ENCODE measurements at regions not wholly inside any gene's neighbourhood (a gene's known extent, or its start where the extent isn't known, plus 50 kb on each side); places are given as distances from the start of the nearest gene placed in this dataset.
"Not testable (repeated sequence)": the region's sequence is repeated elsewhere in the genome, so short reads cannot be mapped to it uniquely, and the experiment has no call there.

DNA sequence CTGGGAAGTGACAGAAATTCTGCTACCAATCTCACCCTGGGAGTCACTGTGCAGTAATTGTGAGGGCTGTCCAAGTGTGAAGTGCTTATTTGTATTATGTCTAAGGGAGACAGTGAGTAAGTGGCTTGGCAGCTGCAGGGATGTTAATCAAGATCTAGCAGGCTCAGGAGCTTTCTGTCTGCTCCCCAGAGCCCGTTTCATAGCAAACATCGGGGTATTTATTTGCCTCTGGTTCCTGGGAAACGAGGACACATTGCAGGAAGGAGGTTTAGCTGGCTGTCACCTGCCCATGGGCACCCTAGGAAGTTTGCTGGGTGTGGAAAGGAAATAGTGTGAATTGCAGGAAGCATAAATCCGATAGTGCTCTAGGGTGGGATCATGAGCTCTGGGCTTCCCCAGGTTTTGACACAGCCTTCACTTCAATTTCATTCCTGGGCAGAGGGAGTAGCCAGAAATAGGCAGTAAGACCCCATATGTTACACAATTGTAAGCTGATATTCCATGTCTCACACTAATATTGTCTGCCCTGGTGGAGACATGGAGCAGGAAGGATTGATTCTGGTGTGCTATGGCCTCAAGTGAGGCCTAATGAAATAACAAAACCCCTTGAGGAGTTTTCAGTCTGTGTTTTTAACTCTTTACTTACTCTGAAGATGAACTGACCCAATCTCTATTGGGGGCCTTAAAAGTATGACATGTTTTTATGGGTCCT lies 74.1 kb upstream of the MITF start:
- H3K27ac ChIP-seq (ENCODE audit: low read depth, low read length): no peak overlapping the region

DNA sequence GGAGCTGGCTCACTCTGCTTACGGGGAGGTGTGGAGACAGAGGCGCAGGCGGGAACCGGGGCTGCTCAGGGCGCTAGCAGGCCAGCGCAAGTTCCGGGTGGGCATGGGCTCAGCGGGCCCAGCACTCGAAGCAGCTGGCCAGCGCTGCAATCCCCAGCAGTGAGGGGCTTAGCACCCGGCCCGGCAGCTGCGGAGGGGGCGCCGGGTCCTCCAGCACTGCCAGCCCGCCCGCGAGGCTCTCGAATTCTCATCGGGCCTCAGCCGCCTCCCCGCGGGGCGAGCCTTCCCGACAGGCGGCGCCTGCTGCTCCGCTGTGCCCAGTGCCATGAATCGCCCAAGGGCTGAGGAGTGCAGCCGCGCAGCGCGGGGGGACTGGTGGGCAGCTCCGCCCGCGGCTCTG lies 78.6 kb upstream of the MITF start:
- no peak overlapping the region for H3K27ac ChIP-seq (ENCODE audit: low read depth, low read length)
- POLR2A ChIA-PET: no interaction called here
- peaks cover 17% of the 10 kb centered on the region for H3K27me3 ChIP-seq (ENCODE audit: control insufficient read depth, insufficient read depth, low read length)

More for the DNA sequence above, 74.1 kb upstream of the MITF start:
- TF ChIP-seq, protein P1, sequence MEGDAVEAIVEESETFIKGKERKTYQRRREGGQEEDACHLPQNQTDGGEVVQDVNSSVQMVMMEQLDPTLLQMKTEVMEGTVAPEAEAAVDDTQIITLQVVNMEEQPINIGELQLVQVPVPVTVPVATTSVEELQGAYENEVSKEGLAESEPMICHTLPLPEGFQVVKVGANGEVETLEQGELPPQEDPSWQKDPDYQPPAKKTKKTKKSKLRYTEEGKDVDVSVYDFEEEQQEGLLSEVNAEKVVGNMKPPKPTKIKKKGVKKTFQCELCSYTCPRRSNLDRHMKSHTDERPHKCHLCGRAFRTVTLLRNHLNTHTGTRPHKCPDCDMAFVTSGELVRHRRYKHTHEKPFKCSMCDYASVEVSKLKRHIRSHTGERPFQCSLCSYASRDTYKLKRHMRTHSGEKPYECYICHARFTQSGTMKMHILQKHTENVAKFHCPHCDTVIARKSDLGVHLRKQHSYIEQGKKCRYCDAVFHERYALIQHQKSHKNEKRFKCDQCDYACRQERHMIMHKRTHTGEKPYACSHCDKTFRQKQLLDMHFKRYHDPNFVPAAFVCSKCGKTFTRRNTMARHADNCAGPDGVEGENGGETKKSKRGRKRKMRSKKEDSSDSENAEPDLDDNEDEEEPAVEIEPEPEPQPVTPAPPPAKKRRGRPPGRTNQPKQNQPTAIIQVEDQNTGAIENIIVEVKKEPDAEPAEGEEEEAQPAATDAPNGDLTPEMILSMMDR (IDR thresholded peaks at IDR 0.05; ENCODE audit: low read depth, low read length): no peak
- H3K9me3 ChIP-seq (ENCODE audit: control insufficient read depth, insufficient read depth, low read length): no peaks in the 10 kb centered on the region; the same call in 1 of the 2 replicates
- peaks cover 10% of the 10 kb centered on the region for H3K27me3 ChIP-seq (ENCODE audit: control insufficient read depth, insufficient read depth, low read length)
- ChIA-PET POLR2A (no interaction called here), CTCF (interaction anchor here (0.8 to 1.2 kb wide), 4 partner anchors 10 to 504 kb away, joined by 3 to 6 read pairs (median 4); no protein-coding TSS in a partner anchor)
- no peak for DNase-seq (ENCODE audit: low read depth, low spot score)
- H3K4me3 ChIP-seq (ENCODE audit: low read depth, low read length): no peak overlapping the region

DNA sequence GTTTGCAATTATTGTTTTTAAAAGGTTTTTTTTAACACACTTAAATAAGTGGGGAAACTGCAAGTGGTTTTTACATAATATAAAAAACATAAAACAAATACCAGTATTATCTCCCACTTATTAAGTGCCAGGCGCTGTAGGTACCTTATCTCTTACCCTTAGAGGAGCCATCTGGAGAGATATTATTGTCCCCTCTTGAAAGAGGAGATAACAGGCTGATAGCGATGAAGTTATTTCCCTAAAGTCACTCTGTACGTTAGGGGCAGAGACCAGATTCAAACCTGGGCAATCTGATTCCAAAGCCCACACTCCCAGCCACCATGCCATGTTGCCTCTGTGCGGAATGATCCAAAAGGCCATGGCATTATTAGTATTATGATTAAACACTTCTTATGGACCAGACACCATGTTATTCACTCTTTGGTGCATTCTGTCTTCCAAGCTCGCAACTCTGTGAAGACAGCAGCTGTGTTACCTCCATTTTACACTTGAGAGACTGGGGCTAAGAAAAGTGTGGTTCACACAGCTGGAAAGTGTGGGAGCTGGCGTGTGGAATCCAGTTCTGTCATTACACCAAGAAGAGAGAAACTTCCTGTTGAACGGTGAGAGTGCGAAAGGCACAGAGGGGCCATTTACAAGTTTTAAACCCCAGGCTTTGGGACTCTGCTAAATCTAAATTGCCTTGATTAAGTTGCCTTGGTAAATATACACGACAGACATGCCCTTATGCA lies 79.9 kb upstream of the MITF start:
- Histone ChIP-seq H3K27me3 (ENCODE audit: control insufficient read depth, insufficient read depth, low read length) (peaks cover 17% of the 10 kb centered on the region), H3K27ac (ENCODE audit: low read depth, low read length) (no peak overlapping the region), H3K9me3 (ENCODE audit: control insufficient read depth, insufficient read depth, low read length) (no peaks in the 10 kb centered on the region; the same call in 1 of the 2 replicates), H3K4me3 (ENCODE audit: low read depth, low read length) (no peak overlapping the region)
- CTCF ChIA-PET: interaction anchor here (0.7 kb wide), 1 partner anchor 12 kb away, joined by 3 read pairs; no protein-coding TSS in a partner anchor
- DNase-seq (ENCODE audit: low read depth, low spot score): no peak
- TF ChIP-seq, protein P1 (IDR thresholded peaks at IDR 0.05; ENCODE audit: low read depth, low read length): no peak
- POLR2A ChIA-PET: no interaction called here

More for the DNA sequence above, 78.6 kb upstream of the MITF start:
- CTCF ChIA-PET: interaction anchor here (0.6 kb wide), 1 partner anchor 287 kb away, joined by 3 read pairs; no protein-coding TSS in a partner anchor
- H3K4me3 ChIP-seq (ENCODE audit: low read depth, low read length): no peak overlapping the region
- DNase-seq (ENCODE audit: low read depth, low spot score): no peak
- TF ChIP-seq, protein P1 (IDR thresholded peaks at IDR 0.05; ENCODE audit: low read depth, low read length): no peak
- no peaks in the 10 kb centered on the region; the same call in 1 of the 2 replicates for H3K9me3 ChIP-seq (ENCODE audit: control insufficient read depth, insufficient read depth, low read length)

DNA sequence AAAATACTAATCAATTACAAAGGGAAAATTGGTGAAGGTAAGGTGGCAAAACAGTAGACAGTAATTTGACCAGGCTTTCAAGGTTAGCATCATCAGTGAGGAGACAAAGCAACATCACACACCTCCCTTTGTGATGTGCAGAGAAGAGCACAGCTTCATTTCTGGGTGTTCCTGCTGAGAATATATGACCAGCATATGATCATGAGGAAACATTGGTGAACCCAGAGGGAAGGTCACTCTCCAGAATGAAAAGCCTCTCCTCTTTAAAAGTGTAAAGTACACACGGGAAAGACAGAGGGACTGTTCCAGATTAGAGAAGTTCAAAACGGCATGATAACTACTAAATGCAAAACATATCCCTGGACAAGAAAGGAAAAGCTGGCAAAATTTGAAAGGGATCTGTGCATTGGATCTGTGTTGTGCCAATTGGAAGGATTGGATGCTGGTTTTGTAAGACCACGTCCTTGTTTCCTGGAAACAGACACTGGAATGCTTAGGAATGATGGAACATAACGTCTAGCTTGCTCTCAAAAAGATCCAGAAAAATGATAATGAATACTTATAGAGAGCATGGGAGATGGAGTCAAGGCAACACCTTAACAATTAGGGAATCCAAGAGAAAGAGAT lies 80.6 kb upstream of the MITF start:
- H3K27me3 ChIP-seq (ENCODE audit: control insufficient read depth, insufficient read depth, low read length): peaks cover 17% of the 10 kb centered on the region
- TF ChIP-seq, protein P1 (IDR thresholded peaks at IDR 0.05; ENCODE audit: low read depth, low read length): no peak
- ChIA-PET POLR2A (no interaction called here), CTCF (no interaction called here)
- no peak overlapping the region for H3K4me3 ChIP-seq (ENCODE audit: low read depth, low read length)
- no peak overlapping the region for H3K27ac ChIP-seq (ENCODE audit: low read depth, low read length)
- DNase-seq (ENCODE audit: low read depth, low spot score): no peak
- H3K9me3 ChIP-seq (ENCODE audit: control insufficient read depth, insufficient read depth, low read length): no peaks in the 10 kb centered on the region; the same call in 1 of the 2 replicates

DNA sequence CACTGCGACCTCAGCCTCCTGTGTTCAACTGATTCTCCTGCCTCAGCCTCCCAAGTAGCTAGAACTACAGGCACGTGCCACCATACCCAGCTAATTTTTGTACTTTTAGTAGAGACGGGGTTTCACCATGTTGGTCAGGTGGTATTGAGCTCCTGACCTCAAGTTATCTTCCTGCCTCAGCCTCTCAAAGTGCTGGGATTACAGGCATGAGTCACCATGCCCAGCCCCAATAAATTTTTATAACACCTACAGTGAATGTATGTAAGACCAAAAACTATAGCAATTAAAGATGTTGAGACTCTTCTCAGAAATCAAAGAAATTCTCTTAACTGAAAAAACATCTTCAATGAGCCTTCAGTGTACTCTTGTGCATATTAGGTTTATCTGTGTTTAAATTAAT lies 82.2 kb upstream of the MITF start:
- H3K9me3 ChIP-seq (ENCODE audit: control insufficient read depth, insufficient read depth, low read length); DNase-seq (ENCODE audit: low read depth, low spot score); POLR2A ChIA-PET; CTCF ChIA-PET; H3K4me3 ChIP-seq (ENCODE audit: low read depth, low read length); H3K27me3 ChIP-seq (ENCODE audit: control insufficient read depth, insufficient read depth, low read length); H3K27ac ChIP-seq (ENCODE audit: low read depth, low read length): not testable (repeated sequence)

Measured in AG04450 (cell line).